ENCODE measurements at regions not wholly inside any gene's neighbourhood (a gene's known extent, or its start where the extent isn't known, plus 50 kb on each side); places are given as distances from the start of the nearest gene placed in this dataset.

GRCh38 chr11:129699711-129700304, 115.8 kb upstream of the TMEM45B start:
- no peak for ATAC-seq
- TF ChIP-seq TCF4 (CRISPR knock-in tag; IDR thresholded peaks at IDR 0.05; ENCODE audit: borderline replicate concordance) (no peak), CSDC2 (CRISPR knock-in tag; IDR thresholded peaks at IDR 0.05) (no peak), TSHZ2 (CRISPR knock-in tag; IDR thresholded peaks at IDR 0.05) (no peak), ZFP30 (CRISPR knock-in tag; IDR thresholded peaks at IDR 0.05) (no peak), TOX (CRISPR knock-in tag; IDR thresholded peaks at IDR 0.05; ENCODE audit: borderline replicate concordance) (no peak), CREB5 (CRISPR knock-in tag; IDR thresholded peaks at IDR 0.05; ENCODE audit: low read depth) (no peak), GLIS3 (CRISPR knock-in tag; IDR thresholded peaks at IDR 0.05) (no peak), ESRRG (CRISPR knock-in tag; IDR thresholded peaks at IDR 0.05) (no peak), POU6F1 (CRISPR knock-in tag; IDR thresholded peaks at IDR 0.05; ENCODE audit: borderline replicate concordance, low read depth) (no peak), ZC3H10 (CRISPR knock-in tag; IDR thresholded peaks at IDR 0.05) (no peak), ARNTL (CRISPR knock-in tag; IDR thresholded peaks at IDR 0.05; ENCODE audit: borderline replicate concordance, low read depth) (no peak), ZNF8 (CRISPR knock-in tag; IDR thresholded peaks at IDR 0.05) (no peak), OSR1 (CRISPR knock-in tag; IDR thresholded peaks at IDR 0.05) (no peak)
- TF ChIP-seq, protein P1, sequence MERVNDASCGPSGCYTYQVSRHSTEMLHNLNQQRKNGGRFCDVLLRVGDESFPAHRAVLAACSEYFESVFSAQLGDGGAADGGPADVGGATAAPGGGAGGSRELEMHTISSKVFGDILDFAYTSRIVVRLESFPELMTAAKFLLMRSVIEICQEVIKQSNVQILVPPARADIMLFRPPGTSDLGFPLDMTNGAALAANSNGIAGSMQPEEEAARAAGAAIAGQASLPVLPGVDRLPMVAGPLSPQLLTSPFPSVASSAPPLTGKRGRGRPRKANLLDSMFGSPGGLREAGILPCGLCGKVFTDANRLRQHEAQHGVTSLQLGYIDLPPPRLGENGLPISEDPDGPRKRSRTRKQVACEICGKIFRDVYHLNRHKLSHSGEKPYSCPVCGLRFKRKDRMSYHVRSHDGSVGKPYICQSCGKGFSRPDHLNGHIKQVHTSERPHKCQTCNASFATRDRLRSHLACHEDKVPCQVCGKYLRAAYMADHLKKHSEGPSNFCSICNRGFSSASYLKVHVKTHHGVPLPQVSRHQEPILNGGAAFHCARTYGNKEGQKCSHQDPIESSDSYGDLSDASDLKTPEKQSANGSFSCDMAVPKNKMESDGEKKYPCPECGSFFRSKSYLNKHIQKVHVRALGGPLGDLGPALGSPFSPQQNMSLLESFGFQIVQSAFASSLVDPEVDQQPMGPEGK (CRISPR knock-in tag; IDR thresholded peaks at IDR 0.05; ENCODE audit: borderline replicate concordance): no peak

DNA sequence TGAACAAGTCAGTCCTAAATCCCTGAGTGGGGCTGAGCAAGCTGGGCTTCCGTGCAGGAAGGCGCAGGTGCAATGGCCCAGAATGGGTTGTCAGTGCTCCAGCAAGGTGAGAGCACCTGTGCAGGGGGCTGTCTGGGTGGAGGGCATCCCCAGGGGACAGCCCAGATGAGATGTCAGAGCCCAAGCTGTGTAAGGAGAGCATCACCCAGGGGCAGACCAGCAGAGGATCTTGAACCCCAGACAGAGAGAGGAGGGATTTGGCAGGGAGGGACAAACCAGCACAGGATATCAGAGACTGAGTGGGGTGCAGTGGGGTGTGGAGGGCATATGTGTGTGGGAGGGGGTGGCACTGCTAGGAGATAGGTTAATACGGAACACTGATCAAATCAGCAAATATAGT, 114.9 kb upstream of the TMEM45B start:
- TF ChIP-seq ZFP30 (CRISPR knock-in tag; IDR thresholded peaks at IDR 0.05) (no peak), CSRNP3 (CRISPR knock-in tag; IDR thresholded peaks at IDR 0.05) (no peak), ZNF8 (CRISPR knock-in tag; IDR thresholded peaks at IDR 0.05) (no peak), TCF4 (CRISPR knock-in tag; IDR thresholded peaks at IDR 0.05; ENCODE audit: borderline replicate concordance) (no peak)
- no peak for ATAC-seq

DNA sequence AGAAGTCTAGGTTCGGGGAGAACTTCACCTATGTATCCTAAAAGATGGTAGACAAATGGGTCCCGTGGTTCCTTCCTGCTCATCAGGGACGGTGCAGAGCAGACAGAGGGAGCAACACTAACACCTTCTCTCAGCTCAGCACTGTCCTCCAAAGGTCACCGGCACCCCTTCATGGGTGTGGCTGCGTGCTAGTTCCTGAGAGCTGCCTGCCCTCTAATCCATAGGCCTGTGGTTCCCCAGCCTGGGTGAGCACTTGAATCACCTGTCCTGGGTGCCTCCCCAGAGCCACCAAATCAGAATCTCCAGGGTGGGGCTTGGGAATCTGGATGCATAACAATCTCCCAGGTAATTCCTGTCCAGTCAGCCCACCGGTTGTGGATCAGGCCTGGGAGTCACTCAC, 113.9 kb upstream of the TMEM45B start:
- no peak for ATAC-seq
- TF ChIP-seq ZFP3 (CRISPR knock-in tag; IDR thresholded peaks at IDR 0.05) (no peak), ZNF70 (CRISPR knock-in tag; IDR thresholded peaks at IDR 0.05) (no peak), ARNTL (CRISPR knock-in tag; IDR thresholded peaks at IDR 0.05; ENCODE audit: borderline replicate concordance, low read depth) (no peak), RARB (CRISPR knock-in tag; IDR thresholded peaks at IDR 0.05) (no peak), TSHZ2 (CRISPR knock-in tag; IDR thresholded peaks at IDR 0.05) (no peak), BACH2 (CRISPR knock-in tag; IDR thresholded peaks at IDR 0.05; ENCODE audit: borderline replicate concordance) (no peak), CSDC2 (CRISPR knock-in tag; IDR thresholded peaks at IDR 0.05) (no peak), OSR1 (CRISPR knock-in tag; IDR thresholded peaks at IDR 0.05) (no peak), SNAI2 (CRISPR knock-in tag; IDR thresholded peaks at IDR 0.05) (no peak), TOX (CRISPR knock-in tag; IDR thresholded peaks at IDR 0.05; ENCODE audit: borderline replicate concordance) (no peak), ZNF565 (CRISPR knock-in tag; conservative IDR thresholded peaks at IDR 0.05; ENCODE audit: low read depth) (no peak), ZNF8 (CRISPR knock-in tag; IDR thresholded peaks at IDR 0.05) (no peak), CREB5 (CRISPR knock-in tag; IDR thresholded peaks at IDR 0.05; ENCODE audit: low read depth) (no peak), TCF4 (CRISPR knock-in tag; IDR thresholded peaks at IDR 0.05; ENCODE audit: borderline replicate concordance) (no peak), ZC3H10 (CRISPR knock-in tag; IDR thresholded peaks at IDR 0.05) (no peak), PPARA (CRISPR knock-in tag; IDR thresholded peaks at IDR 0.05; ENCODE audit: borderline replicate concordance) (no peak)
